ENCODE measurements at regions not wholly inside any gene's neighbourhood (a gene's known extent, or its start where the extent isn't known, plus 50 kb on each side); places are given as distances from the start of the nearest gene placed in this dataset.

- TF ChIP-seq POLR2A (IDR thresholded peaks at IDR 0.05) (no peak), CTCF (IDR thresholded peaks at IDR 0.05) (no peak)
- Histone ChIP-seq H3K9me3 (no peaks in the 10 kb centered on the region), H3K36me3 (ENCODE audit: low read depth, missing control alignments) (no peaks in the 10 kb centered on the region), H3K27ac (no peak overlapping the region), H3K4me1 (no peaks in the 10 kb centered on the region), H3K4me3 (no peak overlapping the region), H3K27me3 (no peaks in the 10 kb centered on the region)
- WGBS, 2 donors = 63 to 65% methylated on average over 2 of the region's 2 CpGs
- no peak for DNase-seq
- intact Hi-C loops (cut with DNase I; ENCODE audit: low total_unique reads) = no loop called here
Observed at GRCh38 chr2:123928358-123928757, 96.7 kb upstream of the CNTNAP5 start.

- no peak overlapping the region for H3K27ac ChIP-seq
- no peaks in the 10 kb centered on the region for H3K36me3 ChIP-seq (ENCODE audit: low read depth, missing control alignments)
- intact Hi-C loops (cut with DNase I; ENCODE audit: low total_unique reads) = no loop called here
- no peaks in the 10 kb centered on the region for H3K9me3 ChIP-seq
- no peaks in the 10 kb centered on the region for H3K27me3 ChIP-seq
- WGBS, 2 donors = 88 to 100% methylated on average over 3 to 4 of the region's 4 CpGs
- no peak overlapping the region for H3K4me3 ChIP-seq
- no peak for TF ChIP-seq CTCF (IDR thresholded peaks at IDR 0.05)
- no peak for TF ChIP-seq POLR2A (IDR thresholded peaks at IDR 0.05)
- H3K4me1 ChIP-seq = no peaks in the 10 kb centered on the region
- no peak for DNase-seq
Observed at GRCh38 chr2:123935405-123935804, 89.7 kb upstream of the CNTNAP5 start.

- Histone ChIP-seq H3K4me1 (no peaks in the 10 kb centered on the region), H3K27ac (no peak overlapping the region), H3K4me3 (no peak overlapping the region), H3K9me3 (no peaks in the 10 kb centered on the region), H3K27me3 (no peaks in the 10 kb centered on the region), H3K36me3 (ENCODE audit: low read depth, missing control alignments) (no peaks in the 10 kb centered on the region)
- intact Hi-C loops (cut with DNase I; ENCODE audit: low total_unique reads) = no loop called here
- DNase-seq = no peak
- TF ChIP-seq CTCF (IDR thresholded peaks at IDR 0.05) = no peak
- TF ChIP-seq POLR2A (IDR thresholded peaks at IDR 0.05) = no peak
- WGBS, 2 donors = 81 to 91% methylated on average over 2 of the region's 2 CpGs
Observed at GRCh38 chr2:123953846-123954245, 71.2 kb upstream of the CNTNAP5 start.

GRCh38 chr2:123958011-123958410 is 67.1 kb upstream of the CNTNAP5 start:
- no peaks in the 10 kb centered on the region for H3K36me3 ChIP-seq (ENCODE audit: low read depth, missing control alignments)
- TF ChIP-seq POLR2A (IDR thresholded peaks at IDR 0.05) (no peak), CTCF (IDR thresholded peaks at IDR 0.05) (no peak)
- H3K9me3 ChIP-seq = no peaks in the 10 kb centered on the region
- no peak overlapping the region for H3K4me3 ChIP-seq
- no peaks in the 10 kb centered on the region for H3K4me1 ChIP-seq
- no peak overlapping the region for H3K27ac ChIP-seq
- no peaks in the 10 kb centered on the region for H3K27me3 ChIP-seq
- intact Hi-C loops (cut with DNase I; ENCODE audit: low total_unique reads) = no loop called here
- no peak for DNase-seq
- WGBS, 2 donors = 66 to 70% methylated on average over 4 of the region's 4 CpGs

- no peaks in the 10 kb centered on the region for H3K27me3 ChIP-seq
- no peaks in the 10 kb centered on the region for H3K9me3 ChIP-seq
- intact Hi-C loops (cut with DNase I; ENCODE audit: low total_unique reads) = no loop called here
- no peak overlapping the region for H3K4me3 ChIP-seq
- H3K4me1 ChIP-seq = no peaks in the 10 kb centered on the region
- H3K36me3 ChIP-seq (ENCODE audit: low read depth, missing control alignments) = no peaks in the 10 kb centered on the region
- DNase-seq = no peak
- no peak overlapping the region for H3K27ac ChIP-seq
- TF ChIP-seq POLR2A (IDR thresholded peaks at IDR 0.05) = no peak
- no peak for TF ChIP-seq CTCF (IDR thresholded peaks at IDR 0.05)
Observed at GRCh38 chr2:123961576-123961975, 63.5 kb upstream of the CNTNAP5 start.
